Ammon's horn (tissue), 1 donor: ENCODE measurements at regions not wholly inside any gene's neighbourhood (a gene's known extent, or its start where the extent isn't known, plus 50 kb on each side); places are given as distances from the start of the nearest gene placed in this dataset.
A peak's percentile ranks its signal among the peaks of the same experiment; 100 is the strongest.
"Not testable (repeated sequence)": the region's sequence is repeated elsewhere in the genome, so short reads cannot be mapped to it uniquely, and the experiment has no call there.

ENCODE experiments used
- DNase-seq: peaks from one replicate; pipeline ENCODE4 v3.0.0-alpha.2; 2016; ENCODE audit warnings: low spot score

GRCh38 chrX:147228153-147228552 lies 413.6 kb upstream of the CXorf51A start:
- no peak for DNase-seq

DNA sequence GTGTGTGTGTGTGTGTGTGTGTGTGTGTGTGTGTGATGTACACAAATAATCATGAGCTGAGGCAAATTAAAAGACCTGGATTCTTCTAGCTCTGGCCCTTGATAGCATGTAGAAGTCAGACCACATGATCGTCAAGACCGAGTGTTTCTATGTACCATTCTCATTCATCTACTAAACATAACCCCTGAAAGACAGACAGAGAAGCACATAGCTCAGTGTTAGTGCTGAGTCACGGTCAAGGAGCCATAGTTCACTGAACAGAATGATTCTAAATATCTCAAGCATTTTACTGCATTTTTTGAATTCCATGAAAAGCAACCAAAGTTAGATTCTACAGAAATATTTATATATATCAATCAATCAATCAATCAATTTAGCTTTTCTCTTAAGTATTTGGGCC lies 412.3 kb upstream of the CXorf51A start:
- no peak for DNase-seq

GRCh38 chrX:147217334-147217733 lies 402.8 kb upstream of the CXorf51A start:
- peak; percentile 1 for DNase-seq

DNA sequence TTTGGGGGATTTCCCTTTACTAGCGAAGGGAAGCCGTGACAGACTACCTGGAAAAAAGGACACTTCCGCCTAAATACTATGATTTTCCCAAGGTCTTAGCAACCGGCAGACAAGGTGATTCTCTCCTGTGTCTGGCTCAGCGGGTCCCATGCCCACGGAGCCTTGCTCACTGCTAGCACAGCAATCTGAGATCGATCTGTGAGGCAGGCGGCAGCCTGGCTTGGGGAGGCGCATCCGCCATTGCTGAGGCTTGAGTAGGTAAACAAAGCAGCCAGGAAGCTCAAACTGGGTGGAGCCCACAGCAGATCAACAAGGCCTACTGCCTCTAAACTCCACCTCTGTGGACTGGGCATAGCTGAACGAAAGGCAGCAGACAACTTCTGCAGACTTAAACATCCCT lies 385.9 kb upstream of the CXorf51A start:
- DNase-seq, result not testable (repeated sequence)

GRCh38 chrX:147191361-147191760 lies 376.8 kb upstream of the CXorf51A start:
- DNase-seq, result no peak

DNA sequence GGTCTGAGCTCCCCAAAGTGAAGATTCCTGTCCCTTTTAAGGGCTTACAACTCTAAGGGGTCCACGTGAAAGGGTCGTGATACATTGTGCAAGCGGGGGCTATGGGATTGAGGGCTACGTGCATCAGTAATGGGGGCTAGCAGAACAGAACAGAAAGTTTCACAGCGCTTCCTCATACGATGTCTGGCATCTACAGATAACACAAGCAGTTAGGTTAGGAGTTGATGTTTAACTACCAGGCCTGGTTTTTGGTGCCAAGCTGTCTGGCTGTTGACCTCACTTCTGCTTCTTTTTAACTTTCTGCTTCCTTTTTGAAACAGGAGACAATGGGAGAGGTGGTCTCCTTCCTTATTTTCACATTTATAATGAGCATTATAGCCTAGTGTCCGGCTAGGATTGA lies 368.6 kb upstream of the CXorf51A start:
- no peak for DNase-seq

- no peak for DNase-seq
Measured at GRCh38 chrX:147180886-147181285, 366.3 kb upstream of the CXorf51A start.

- DNase-seq, result no peak
Measured at GRCh38 chrX:147179625-147180024, 365.1 kb upstream of the CXorf51A start.

GRCh38 chrX:147174591-147174990 lies 360.0 kb upstream of the CXorf51A start:
- DNase-seq, result no peak

GRCh38 chrX:147173594-147173993 lies 359.1 kb upstream of the CXorf51A start:
- DNase-seq, result no peak

- DNase-seq, result no peak
Measured at GRCh38 chrX:147170993-147171392, 356.4 kb upstream of the CXorf51A start.
